ENCODE measurements at regions not wholly inside any gene's neighbourhood (a gene's known extent, or its start where the extent isn't known, plus 50 kb on each side); places are given as distances from the start of the nearest gene placed in this dataset.

DNA sequence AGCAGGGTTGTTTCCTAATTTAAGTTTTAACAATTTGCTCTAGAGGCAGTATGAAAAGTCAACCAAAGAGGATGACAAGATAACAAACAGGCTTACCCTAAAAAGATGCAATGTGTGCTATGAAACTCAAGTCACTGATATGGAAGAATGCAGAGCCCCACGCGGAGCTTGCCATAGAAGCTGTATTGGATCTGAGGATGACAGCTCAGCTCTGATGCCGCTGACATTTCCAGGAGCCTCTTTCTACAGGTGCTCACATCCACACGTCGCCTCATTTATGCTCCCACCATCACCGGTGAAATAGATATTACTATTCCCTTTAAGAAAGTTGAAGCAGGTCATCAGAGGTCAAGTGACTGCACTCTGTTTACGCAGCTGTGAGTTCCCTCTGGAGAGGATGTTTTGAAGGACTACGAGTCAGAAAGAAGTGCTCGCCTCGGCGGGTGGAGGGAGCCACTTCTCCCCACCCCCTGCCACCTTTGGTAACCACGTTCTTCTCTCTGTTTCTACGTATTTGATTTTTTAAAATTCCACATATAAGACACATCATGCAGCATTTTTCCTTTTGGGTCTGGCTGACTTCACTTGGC, 275.4 kb downstream of the GLRX3 start:
- intact Hi-C loops (cut with DNase I), result no loop called here
- no peak for DNase-seq
- Histone ChIP-seq H3K36me3 (no peaks in the 10 kb centered on the region), H3K4me1 (no peaks in the 10 kb centered on the region), H3K4me3 (no peak overlapping the region), H3K27me3 (peaks cover 0 to 5% (median 0%) of the 10 kb centered on the region in 9 donors), H3K9me3 (peaks cover 0 to 6% (median 0%) of the 10 kb centered on the region in 12 donors), H3K27ac (no peak overlapping the region)
- TF ChIP-seq, protein P1, sequence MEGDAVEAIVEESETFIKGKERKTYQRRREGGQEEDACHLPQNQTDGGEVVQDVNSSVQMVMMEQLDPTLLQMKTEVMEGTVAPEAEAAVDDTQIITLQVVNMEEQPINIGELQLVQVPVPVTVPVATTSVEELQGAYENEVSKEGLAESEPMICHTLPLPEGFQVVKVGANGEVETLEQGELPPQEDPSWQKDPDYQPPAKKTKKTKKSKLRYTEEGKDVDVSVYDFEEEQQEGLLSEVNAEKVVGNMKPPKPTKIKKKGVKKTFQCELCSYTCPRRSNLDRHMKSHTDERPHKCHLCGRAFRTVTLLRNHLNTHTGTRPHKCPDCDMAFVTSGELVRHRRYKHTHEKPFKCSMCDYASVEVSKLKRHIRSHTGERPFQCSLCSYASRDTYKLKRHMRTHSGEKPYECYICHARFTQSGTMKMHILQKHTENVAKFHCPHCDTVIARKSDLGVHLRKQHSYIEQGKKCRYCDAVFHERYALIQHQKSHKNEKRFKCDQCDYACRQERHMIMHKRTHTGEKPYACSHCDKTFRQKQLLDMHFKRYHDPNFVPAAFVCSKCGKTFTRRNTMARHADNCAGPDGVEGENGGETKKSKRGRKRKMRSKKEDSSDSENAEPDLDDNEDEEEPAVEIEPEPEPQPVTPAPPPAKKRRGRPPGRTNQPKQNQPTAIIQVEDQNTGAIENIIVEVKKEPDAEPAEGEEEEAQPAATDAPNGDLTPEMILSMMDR (IDR thresholded peaks at IDR 0.05), result no peak
- TF ChIP-seq POLR2A (IDR thresholded peaks at IDR 0.05), result no peak
- no peak for ATAC-seq
- WGBS, 4 donors, result 20 to 32% (median 26%) methylated on average over 13 of the region's 13 CpGs

DNA sequence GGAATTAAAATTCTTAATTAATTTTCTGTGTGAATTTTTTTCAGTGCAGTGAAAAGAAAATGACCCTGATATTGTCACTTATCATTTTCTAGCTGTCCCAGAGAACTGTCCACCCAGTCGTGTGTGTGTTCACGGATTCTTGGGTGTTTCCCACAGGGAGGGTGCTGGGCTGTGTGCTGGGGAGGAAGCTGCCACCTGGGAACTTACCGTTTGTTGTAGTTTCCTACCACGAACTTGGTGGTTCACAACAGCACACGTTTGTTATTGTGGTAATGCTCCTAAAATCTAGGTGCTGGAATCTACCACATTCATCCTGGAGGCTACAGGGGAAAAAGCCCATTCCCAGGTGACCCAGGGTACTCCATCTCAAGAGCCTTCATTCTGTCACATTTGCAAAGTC, 276.1 kb downstream of the GLRX3 start:
- WGBS, 4 donors, result 51 to 65% (median 54%) methylated on average over 5 of the region's 5 CpGs
- Histone ChIP-seq H3K36me3 (no peaks in the 10 kb centered on the region), H3K27me3 (peaks cover 0 to 5% (median 0%) of the 10 kb centered on the region in 9 donors), H3K4me1 (no peaks in the 10 kb centered on the region), H3K27ac (no peak overlapping the region), H3K4me3 (no peak overlapping the region), H3K9me3 (peaks cover 0 to 6% (median 0%) of the 10 kb centered on the region in 12 donors)
- DNase-seq (no peak), ATAC-seq (no peak)
- no peak for TF ChIP-seq POLR2A (IDR thresholded peaks at IDR 0.05)
- TF ChIP-seq, protein P1 (IDR thresholded peaks at IDR 0.05), result no peak
- intact Hi-C loops (cut with DNase I), result no loop called here

DNA sequence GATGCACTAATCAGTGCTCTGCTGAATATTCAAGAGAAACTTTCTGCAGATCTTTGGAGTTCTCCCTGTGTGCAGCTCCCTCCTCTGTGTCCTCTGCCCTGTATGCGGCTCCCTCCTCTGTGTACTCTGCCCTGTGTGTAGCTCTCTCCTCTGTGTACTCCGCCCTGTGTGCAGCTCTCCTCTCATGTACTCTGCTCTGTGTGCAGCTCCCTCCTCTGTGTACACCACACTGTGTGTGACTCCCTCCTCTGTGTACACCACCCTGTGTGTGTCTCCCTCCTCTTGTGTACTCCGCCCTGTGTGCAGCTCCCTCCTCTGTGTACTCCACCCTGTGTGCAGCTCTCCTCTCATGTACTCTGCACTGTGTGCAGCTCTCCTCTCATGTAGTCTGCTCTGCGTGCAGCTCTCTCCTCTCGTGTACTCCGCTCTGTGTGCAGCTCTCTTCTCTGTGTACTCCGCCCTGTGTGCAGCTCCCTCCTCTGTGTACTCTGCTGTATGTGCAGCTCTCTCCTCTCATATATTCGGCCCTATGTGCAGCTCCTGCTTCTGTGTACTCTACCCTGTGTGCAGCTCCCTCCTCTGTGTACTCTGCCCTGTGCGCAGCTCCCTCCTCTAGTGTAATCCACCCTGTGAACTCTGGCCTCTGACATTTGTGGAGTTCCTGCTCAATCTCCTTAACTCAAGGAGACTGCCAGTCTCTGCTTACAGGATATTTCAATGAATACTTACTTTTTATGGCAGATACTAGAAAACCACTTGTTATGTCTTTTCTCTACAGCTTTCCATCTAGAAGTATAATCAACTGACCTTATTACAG, 280.4 kb downstream of the GLRX3 start:
- 84 to 87% (median 86%) methylated on average over 9 of the region's 9 CpGs for WGBS, 4 donors

DNA sequence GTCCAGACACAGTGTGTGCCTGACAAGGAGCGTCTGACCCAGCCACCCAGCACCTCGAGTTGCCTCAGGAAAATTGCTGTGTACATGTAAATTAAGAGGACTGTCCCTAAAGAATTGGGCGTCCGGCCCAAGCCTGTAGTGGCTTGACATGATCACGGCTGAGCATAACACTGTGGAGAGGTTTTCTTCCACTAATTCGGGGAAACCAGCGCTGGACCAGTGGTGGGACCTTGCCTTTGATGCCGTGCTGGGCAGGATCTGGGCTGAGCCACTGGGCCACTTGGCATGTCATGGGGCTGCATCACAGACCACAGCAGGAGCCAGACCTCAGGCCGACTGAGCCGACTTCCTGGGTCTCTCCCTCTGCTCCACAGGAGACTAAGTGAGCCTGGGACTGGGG, 282.5 kb downstream of the GLRX3 start:
- Histone ChIP-seq H3K36me3 (no peaks in the 10 kb centered on the region), H3K27me3 (no peaks in the 10 kb centered on the region), H3K4me1 (no peaks in the 10 kb centered on the region), H3K9me3 (peaks cover 0 to 6% (median 0%) of the 10 kb centered on the region in 12 donors), H3K27ac (no peak overlapping the region), H3K4me3 (no peak overlapping the region)
- 69 to 83% (median 79%) methylated on average over 10 of the region's 10 CpGs for WGBS, 4 donors
- TF ChIP-seq POLR2A (IDR thresholded peaks at IDR 0.05), result no peak
- TF ChIP-seq, protein P1 (IDR thresholded peaks at IDR 0.05), result no peak
- ATAC-seq, result no peak
- intact Hi-C loops (cut with DNase I), result no loop called here
- peak in 1 of 5 donors; percentile 11 for DNase-seq

More for the DNA sequence above, 280.4 kb downstream of the GLRX3 start:
- ATAC-seq (peak in 1 of 4 donors; percentile 20), DNase-seq (no peak)
- intact Hi-C loops (cut with DNase I), result no loop called here
- H3K9me3 ChIP-seq, result peaks cover 0 to 6% (median 0%) of the 10 kb centered on the region in 12 donors
- H3K36me3 ChIP-seq, result no peaks in the 10 kb centered on the region
- H3K27ac ChIP-seq, result no peak overlapping the region
- H3K4me1 ChIP-seq, result no peaks in the 10 kb centered on the region
- TF ChIP-seq, protein P1 (IDR thresholded peaks at IDR 0.05), result no peak
- TF ChIP-seq POLR2A (IDR thresholded peaks at IDR 0.05), result no peak
- H3K4me3 ChIP-seq, result no peak overlapping the region
- no peaks in the 10 kb centered on the region for H3K27me3 ChIP-seq
